ENCODE measurements at regions not wholly inside any gene's neighbourhood (a gene's known extent, or its start where the extent isn't known, plus 50 kb on each side); places are given as distances from the start of the nearest gene placed in this dataset.
A peak's percentile ranks its signal among the peaks of the same experiment; 100 is the strongest.

GRCh38 chr2:147709655-147710054 lies 135.2 kb upstream of the ACVR2A start:
- DNase-seq = no peak

GRCh38 chr2:147703171-147703570 lies 141.7 kb upstream of the ACVR2A start:
- DNase-seq = no peak

GRCh38 chr2:147698166-147698565 lies 146.7 kb upstream of the ACVR2A start:
- DNase-seq = no peak

GRCh38 chr2:147696426-147696825 lies 148.4 kb upstream of the ACVR2A start:
- DNase-seq = no peak

GRCh38 chr2:147689220-147689909 lies 155.5 kb upstream of the ACVR2A start:
- DNase-seq = no peak

GRCh38 chr2:147688242-147688641 lies 156.6 kb upstream of the ACVR2A start:
- DNase-seq = no peak

- no peak for DNase-seq
These were observed 158.5 kb upstream of the ACVR2A start for GRCh38 chr2:147686365-147686764.

- DNase-seq = no peak
These were observed 159.9 kb upstream of the ACVR2A start for GRCh38 chr2:147684903-147685302.

- DNase-seq = no peak
These were observed 161.4 kb upstream of the ACVR2A start for GRCh38 chr2:147683380-147683779.

- no peak for DNase-seq
These were observed 163.7 kb upstream of the ACVR2A start for GRCh38 chr2:147681093-147681492.

GRCh38 chr2:147679955-147680531 lies 164.8 kb upstream of the ACVR2A start:
- DNase-seq = peak; percentile 98

- DNase-seq = peak; percentile 97
These were observed 165.5 kb upstream of the ACVR2A start for GRCh38 chr2:147679191-147679954.

GRCh38 chr2:147665105-147665504 lies 179.7 kb upstream of the ACVR2A start:
- no peak for DNase-seq

GRCh38 chr2:147663962-147664361 lies 180.9 kb upstream of the ACVR2A start:
- no peak for DNase-seq

- DNase-seq = no peak
These were observed 181.5 kb upstream of the ACVR2A start for GRCh38 chr2:147663153-147663961.

- peak; percentile 30 for DNase-seq
These were observed 182.6 kb upstream of the ACVR2A start for GRCh38 chr2:147662221-147662620.

- peak; percentile 68 for DNase-seq
These were observed 184.1 kb upstream of the ACVR2A start for GRCh38 chr2:147660680-147661079.

GRCh38 chr2:147659051-147659450 lies 185.8 kb upstream of the ACVR2A start:
- no peak for DNase-seq

GRCh38 chr2:147657086-147658000 lies 187.5 kb upstream of the ACVR2A start:
- no peak for DNase-seq

- DNase-seq = peak; percentile 10
These were observed 194.8 kb upstream of the ACVR2A start for GRCh38 chr2:147649998-147650397.

- DNase-seq = no peak
These were observed 195.5 kb upstream of the ACVR2A start for GRCh38 chr2:147649286-147649685.

GRCh38 chr2:147648471-147648870 lies 196.4 kb upstream of the ACVR2A start:
- no peak for DNase-seq

Measured in NCI-H82 (cell line).